ENCODE measurements at regions not wholly inside any gene's neighbourhood (a gene's known extent, or its start where the extent isn't known, plus 50 kb on each side); places are given as distances from the start of the nearest gene placed in this dataset.

GRCh38 chr13:104645786-104646185 lies 1579.6 kb upstream of the SLC10A2 start:
- H3K36me3 ChIP-seq, result no peaks in the 10 kb centered on the region
- H3K4me1 ChIP-seq, result no peaks in the 10 kb centered on the region
- no peak for DNase-seq
- H3K4me3 ChIP-seq, result no peak overlapping the region
- H3K9me3 ChIP-seq, result no peaks in the 10 kb centered on the region
- intact Hi-C loops (cut with DNase I), result no loop called here
- no peaks in the 10 kb centered on the region for H3K27me3 ChIP-seq
- TF ChIP-seq, protein P1, sequence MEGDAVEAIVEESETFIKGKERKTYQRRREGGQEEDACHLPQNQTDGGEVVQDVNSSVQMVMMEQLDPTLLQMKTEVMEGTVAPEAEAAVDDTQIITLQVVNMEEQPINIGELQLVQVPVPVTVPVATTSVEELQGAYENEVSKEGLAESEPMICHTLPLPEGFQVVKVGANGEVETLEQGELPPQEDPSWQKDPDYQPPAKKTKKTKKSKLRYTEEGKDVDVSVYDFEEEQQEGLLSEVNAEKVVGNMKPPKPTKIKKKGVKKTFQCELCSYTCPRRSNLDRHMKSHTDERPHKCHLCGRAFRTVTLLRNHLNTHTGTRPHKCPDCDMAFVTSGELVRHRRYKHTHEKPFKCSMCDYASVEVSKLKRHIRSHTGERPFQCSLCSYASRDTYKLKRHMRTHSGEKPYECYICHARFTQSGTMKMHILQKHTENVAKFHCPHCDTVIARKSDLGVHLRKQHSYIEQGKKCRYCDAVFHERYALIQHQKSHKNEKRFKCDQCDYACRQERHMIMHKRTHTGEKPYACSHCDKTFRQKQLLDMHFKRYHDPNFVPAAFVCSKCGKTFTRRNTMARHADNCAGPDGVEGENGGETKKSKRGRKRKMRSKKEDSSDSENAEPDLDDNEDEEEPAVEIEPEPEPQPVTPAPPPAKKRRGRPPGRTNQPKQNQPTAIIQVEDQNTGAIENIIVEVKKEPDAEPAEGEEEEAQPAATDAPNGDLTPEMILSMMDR (IDR thresholded peaks at IDR 0.05), result no peak
- TF ChIP-seq POLR2AphosphoS5 (IDR thresholded peaks at IDR 0.05) (no peak), POLR2A (IDR thresholded peaks at IDR 0.05) (no peak), EP300 (IDR thresholded peaks at IDR 0.05) (no peak)
- 91 to 95% methylated on average over 4 of the region's 4 CpGs for WGBS, 2 donors
- no peak overlapping the region for H3K27ac ChIP-seq

GRCh38 chr13:104641309-104641708 lies 1575.1 kb upstream of the SLC10A2 start:
- 81 to 86% methylated on average over 5 of the region's 5 CpGs for WGBS, 2 donors
- intact Hi-C loops (cut with DNase I), result no loop called here
- H3K27me3 ChIP-seq, result no peaks in the 10 kb centered on the region
- H3K4me1 ChIP-seq, result no peaks in the 10 kb centered on the region
- TF ChIP-seq, protein P1 (IDR thresholded peaks at IDR 0.05), result no peak
- TF ChIP-seq POLR2AphosphoS5 (IDR thresholded peaks at IDR 0.05) (no peak), EP300 (IDR thresholded peaks at IDR 0.05) (no peak), POLR2A (IDR thresholded peaks at IDR 0.05) (no peak)
- no peak for DNase-seq
- H3K9me3 ChIP-seq, result no peaks in the 10 kb centered on the region
- no peak overlapping the region for H3K4me3 ChIP-seq
- no peaks in the 10 kb centered on the region for H3K36me3 ChIP-seq
- H3K27ac ChIP-seq, result no peak overlapping the region

GRCh38 chr13:104635879-104636278 lies 1569.7 kb upstream of the SLC10A2 start:
- TF ChIP-seq POLR2A (IDR thresholded peaks at IDR 0.05), result no peak
- no peak for TF ChIP-seq POLR2AphosphoS5 (IDR thresholded peaks at IDR 0.05)
- TF ChIP-seq EP300 (IDR thresholded peaks at IDR 0.05), result no peak
- TF ChIP-seq, protein P1 (IDR thresholded peaks at IDR 0.05), result no peak
- WGBS, 2 donors, result 74 to 80% methylated on average over 5 of the region's 5 CpGs
- no peaks in the 10 kb centered on the region for H3K4me1 ChIP-seq

GRCh38 chr13:104634016-104634415 lies 1567.8 kb upstream of the SLC10A2 start:
- 88 to 90% methylated on average over 2 of the region's 2 CpGs for WGBS, 2 donors
- Histone ChIP-seq H3K4me1 (no peaks in the 10 kb centered on the region), H3K27me3 (no peaks in the 10 kb centered on the region), H3K9me3 (no peaks in the 10 kb centered on the region), H3K4me3 (no peak overlapping the region), H3K36me3 (no peaks in the 10 kb centered on the region), H3K27ac (no peak overlapping the region)
- intact Hi-C loops (cut with DNase I), result no loop called here
- no peak for TF ChIP-seq POLR2A (IDR thresholded peaks at IDR 0.05)
- TF ChIP-seq EP300 (IDR thresholded peaks at IDR 0.05), result no peak
- TF ChIP-seq, protein P1 (IDR thresholded peaks at IDR 0.05), result no peak
- no peak for TF ChIP-seq POLR2AphosphoS5 (IDR thresholded peaks at IDR 0.05)
- DNase-seq, result no peak

More at GRCh38 chr13:104635879-104636278, 1569.7 kb upstream of the SLC10A2 start:
- Histone ChIP-seq H3K27ac (no peak overlapping the region), H3K27me3 (no peaks in the 10 kb centered on the region), H3K36me3 (no peaks in the 10 kb centered on the region), H3K9me3 (no peaks in the 10 kb centered on the region), H3K4me3 (no peak overlapping the region)
- DNase-seq, result no peak
- intact Hi-C loops (cut with DNase I), result no loop called here

DNA sequence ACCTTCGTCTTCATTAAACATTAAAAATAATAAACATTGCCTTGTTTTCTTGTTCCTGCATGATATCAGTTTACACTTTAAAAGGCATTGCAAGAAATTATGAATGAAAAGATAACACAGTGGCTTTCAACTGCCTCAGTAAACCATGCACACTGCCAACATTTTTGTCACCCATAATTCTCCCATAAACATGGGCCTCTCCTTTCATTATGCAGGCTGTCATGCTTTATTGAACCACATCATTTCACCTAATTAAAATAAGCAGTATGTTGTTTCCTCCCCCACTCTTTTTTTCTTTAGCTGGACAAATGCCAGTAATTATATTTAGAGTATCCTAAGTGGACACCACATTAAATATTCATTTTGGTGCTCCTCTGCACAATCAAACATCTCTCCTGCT lies 1566.5 kb upstream of the SLC10A2 start:
- TF ChIP-seq POLR2AphosphoS5 (IDR thresholded peaks at IDR 0.05) (no peak), POLR2A (IDR thresholded peaks at IDR 0.05) (no peak), EP300 (IDR thresholded peaks at IDR 0.05) (no peak)
- TF ChIP-seq, protein P1 (IDR thresholded peaks at IDR 0.05), result no peak
- H3K4me3 ChIP-seq, result no peak overlapping the region
- no peaks in the 10 kb centered on the region for H3K9me3 ChIP-seq
- WGBS, 2 donors, result 51 to 63% methylated on average over 1 of the region's 1 CpG
- DNase-seq, result no peak
- H3K27ac ChIP-seq, result no peak overlapping the region
- no peaks in the 10 kb centered on the region for H3K27me3 ChIP-seq
- no peaks in the 10 kb centered on the region for H3K4me1 ChIP-seq
- H3K36me3 ChIP-seq, result no peaks in the 10 kb centered on the region
- intact Hi-C loops (cut with DNase I), result no loop called here
